Loucy (cell line): ENCODE measurements at regions not wholly inside any gene's neighbourhood (a gene's known extent, or its start where the extent isn't known, plus 50 kb on each side); places are given as distances from the start of the nearest gene placed in this dataset.

Source experiments
- CTCF ChIP-seq: fragments of 200-600 bp; sonication (generic); conservative IDR thresholded peaks from 2 replicates; pipeline ENCODE4 v1.5.1; 2014; ENCODE audit warnings: mild to moderate bottlenecking, antibody characterized with exemption, low read length
- EZH2phosphoT487 ChIP-seq: fragments of 200-600 bp; IDR thresholded peaks from 2 replicates; pipeline ENCODE4 v1.6.1; 2018; ENCODE audit warnings: antibody characterized with exemption, mild to moderate bottlenecking, moderate library complexity, borderline replicate concordance

- TF ChIP-seq CTCF (no peak), EZH2phosphoT487 (no peak)
Observed at GRCh38 chr11:112464949-112465348, 204.3 kb upstream of the PLET1 start.
